ENCODE measurements at regions not wholly inside any gene's neighbourhood (a gene's known extent, or its start where the extent isn't known, plus 50 kb on each side); places are given as distances from the start of the nearest gene placed in this dataset.

GRCh38 chr12:58529114-58529665, 391.1 kb downstream of the LRIG3 start:
- H3K36me3 Mint-ChIP-seq = no peaks in the 10 kb centered on the region
- H3K4me3 Mint-ChIP-seq = no peak overlapping the region
- H3K27me3 Mint-ChIP-seq = peaks cover 26% of the 10 kb centered on the region
- peaks cover 5% of the 10 kb centered on the region for H3K9me3 Mint-ChIP-seq
- no peaks in the 10 kb centered on the region for H3K4me1 Mint-ChIP-seq (ENCODE audit: unreplicated experiment)
- no peak overlapping the region for H3K27ac Mint-ChIP-seq
- no peak for DNase-seq (ENCODE audit: extremely low spot score, unreplicated experiment)
- TF ChIP-seq, protein P1, sequence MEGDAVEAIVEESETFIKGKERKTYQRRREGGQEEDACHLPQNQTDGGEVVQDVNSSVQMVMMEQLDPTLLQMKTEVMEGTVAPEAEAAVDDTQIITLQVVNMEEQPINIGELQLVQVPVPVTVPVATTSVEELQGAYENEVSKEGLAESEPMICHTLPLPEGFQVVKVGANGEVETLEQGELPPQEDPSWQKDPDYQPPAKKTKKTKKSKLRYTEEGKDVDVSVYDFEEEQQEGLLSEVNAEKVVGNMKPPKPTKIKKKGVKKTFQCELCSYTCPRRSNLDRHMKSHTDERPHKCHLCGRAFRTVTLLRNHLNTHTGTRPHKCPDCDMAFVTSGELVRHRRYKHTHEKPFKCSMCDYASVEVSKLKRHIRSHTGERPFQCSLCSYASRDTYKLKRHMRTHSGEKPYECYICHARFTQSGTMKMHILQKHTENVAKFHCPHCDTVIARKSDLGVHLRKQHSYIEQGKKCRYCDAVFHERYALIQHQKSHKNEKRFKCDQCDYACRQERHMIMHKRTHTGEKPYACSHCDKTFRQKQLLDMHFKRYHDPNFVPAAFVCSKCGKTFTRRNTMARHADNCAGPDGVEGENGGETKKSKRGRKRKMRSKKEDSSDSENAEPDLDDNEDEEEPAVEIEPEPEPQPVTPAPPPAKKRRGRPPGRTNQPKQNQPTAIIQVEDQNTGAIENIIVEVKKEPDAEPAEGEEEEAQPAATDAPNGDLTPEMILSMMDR (conservative IDR thresholded peaks at IDR 0.05) = no peak

DNA sequence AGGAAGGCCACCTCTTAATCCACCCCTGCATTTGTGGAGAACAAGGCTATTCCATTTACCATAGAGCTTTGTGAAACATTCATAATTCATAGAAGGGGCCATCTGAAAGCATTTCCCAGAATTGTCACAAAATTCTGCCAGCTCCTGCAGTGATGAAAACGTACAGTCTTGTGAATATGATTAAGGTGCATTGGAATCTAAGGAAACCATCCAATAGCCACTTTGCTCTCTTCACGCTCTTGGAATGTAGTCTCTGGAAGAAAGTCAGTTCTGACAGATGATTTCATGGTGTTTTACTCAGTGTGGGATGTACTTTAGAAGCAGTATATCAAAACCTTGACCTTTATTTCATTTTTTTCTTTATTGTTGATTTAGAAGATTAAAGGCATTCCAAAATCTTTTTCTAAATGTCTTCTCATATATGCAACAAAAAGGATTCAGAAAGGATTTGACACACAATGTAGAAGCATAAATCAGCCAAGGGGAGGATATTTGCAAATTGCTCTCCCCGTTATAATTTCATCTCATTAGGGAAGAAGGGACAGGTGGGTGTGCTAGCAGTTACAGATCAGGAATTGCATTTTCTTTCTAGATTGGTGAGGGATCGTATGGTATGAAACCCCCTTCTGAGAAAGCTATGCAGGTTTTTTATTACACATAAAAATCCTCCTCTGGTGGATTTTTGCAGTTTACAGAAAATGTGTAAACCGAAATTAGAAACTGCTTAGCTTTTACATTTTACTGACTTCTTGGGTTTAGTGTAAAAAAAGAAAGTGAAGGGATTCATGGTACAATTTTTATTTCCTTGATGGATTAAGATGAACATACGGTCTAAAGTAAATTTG, 390.2 kb downstream of the LRIG3 start:
- Mint-ChIP-seq H3K36me3 (no peaks in the 10 kb centered on the region), H3K9me3 (peaks cover 5% of the 10 kb centered on the region), H3K27me3 (peaks cover 23% of the 10 kb centered on the region), H3K4me3 (no peak overlapping the region), H3K4me1 (ENCODE audit: unreplicated experiment) (no peaks in the 10 kb centered on the region), H3K27ac (no peak overlapping the region)
- no peak for DNase-seq (ENCODE audit: extremely low spot score, unreplicated experiment)
- TF ChIP-seq, protein P1 (conservative IDR thresholded peaks at IDR 0.05) = no peak

GRCh38 chr12:58530742-58531062, 389.6 kb downstream of the LRIG3 start:
- no peak overlapping the region for H3K4me3 Mint-ChIP-seq
- TF ChIP-seq, protein P1 (conservative IDR thresholded peaks at IDR 0.05) = no peak
- no peak for DNase-seq (ENCODE audit: extremely low spot score, unreplicated experiment)
- no peak overlapping the region for H3K27ac Mint-ChIP-seq
- H3K9me3 Mint-ChIP-seq = peaks cover 5% of the 10 kb centered on the region
- H3K36me3 Mint-ChIP-seq = no peaks in the 10 kb centered on the region
- H3K27me3 Mint-ChIP-seq = peaks cover 18% of the 10 kb centered on the region
- no peaks in the 10 kb centered on the region for H3K4me1 Mint-ChIP-seq (ENCODE audit: unreplicated experiment)

DNA sequence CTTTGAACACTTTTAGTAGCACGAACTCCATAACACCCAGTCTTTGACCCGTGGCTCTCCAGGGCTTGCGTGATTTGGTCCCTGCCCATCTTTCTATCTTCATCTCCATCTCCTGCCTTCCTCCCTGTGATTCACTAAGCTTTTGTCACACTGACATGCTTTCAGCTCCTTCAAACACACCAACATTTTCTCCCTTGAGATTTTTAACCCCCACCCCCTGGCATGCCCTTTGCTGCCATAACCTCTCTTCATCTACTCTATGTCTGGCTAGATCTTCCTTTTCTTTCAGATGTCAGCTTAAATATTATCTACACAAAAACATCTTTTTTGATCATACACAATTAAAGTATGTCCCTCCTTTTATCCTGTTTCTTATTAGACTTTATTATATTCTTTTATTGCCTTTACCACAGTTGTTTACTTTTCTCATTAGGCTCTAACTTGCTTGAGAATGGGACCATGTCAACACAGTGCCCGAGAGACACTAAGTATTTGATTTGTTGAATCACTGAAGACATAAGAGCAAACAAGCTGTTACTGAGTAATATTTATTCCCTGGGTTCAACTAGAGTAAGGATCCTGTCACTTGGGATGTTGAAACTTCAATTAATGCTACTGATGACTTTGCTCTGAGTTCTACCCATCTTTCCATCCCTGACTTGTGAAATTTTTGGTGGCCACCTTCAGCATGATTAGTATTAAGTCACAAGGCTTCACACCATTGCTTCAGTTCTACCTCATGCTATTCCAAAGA, 387.3 kb downstream of the LRIG3 start:
- H3K4me3 Mint-ChIP-seq = no peak overlapping the region
- TF ChIP-seq, protein P1 (conservative IDR thresholded peaks at IDR 0.05) = no peak
- H3K9me3 Mint-ChIP-seq = peaks cover 5% of the 10 kb centered on the region
- no peaks in the 10 kb centered on the region for H3K36me3 Mint-ChIP-seq
- H3K27ac Mint-ChIP-seq = no peak overlapping the region
- no peak for DNase-seq (ENCODE audit: extremely low spot score, unreplicated experiment)
- peaks cover 10% of the 10 kb centered on the region for H3K4me1 Mint-ChIP-seq (ENCODE audit: unreplicated experiment)
- peaks cover 15% of the 10 kb centered on the region for H3K27me3 Mint-ChIP-seq

DNA sequence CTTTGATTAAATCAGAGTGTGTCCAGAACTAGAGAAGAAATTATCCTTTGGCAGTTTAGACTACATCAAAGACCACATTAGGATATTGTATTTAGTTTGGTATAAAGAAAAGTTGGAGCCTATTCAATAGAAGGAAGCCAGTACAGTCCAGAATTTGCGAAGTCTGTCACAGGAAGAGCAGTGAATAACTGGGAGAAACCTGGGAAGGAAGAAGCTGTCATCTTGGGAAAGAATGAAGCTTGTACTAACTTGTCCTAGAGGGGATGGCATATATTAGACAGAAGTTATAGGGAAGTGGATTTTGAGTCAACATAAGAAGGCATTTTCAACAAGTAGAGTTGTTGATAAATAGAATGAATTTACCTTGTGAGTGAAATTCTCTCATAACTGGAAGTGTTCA, 386.7 kb downstream of the LRIG3 start:
- no peak for DNase-seq (ENCODE audit: extremely low spot score, unreplicated experiment)
- Mint-ChIP-seq H3K27me3 (peaks cover 15% of the 10 kb centered on the region), H3K27ac (no peak overlapping the region), H3K36me3 (no peaks in the 10 kb centered on the region), H3K4me3 (no peak overlapping the region), H3K4me1 (ENCODE audit: unreplicated experiment) (peaks cover 10% of the 10 kb centered on the region), H3K9me3 (peaks cover 3% of the 10 kb centered on the region)
- TF ChIP-seq, protein P1 (conservative IDR thresholded peaks at IDR 0.05) = no peak

All from type B pancreatic cell (in vitro differentiated cells).